Upper lobe of left lung (tissue), 4 donors: ENCODE measurements at regions not wholly inside any gene's neighbourhood (a gene's known extent, or its start where the extent isn't known, plus 50 kb on each side); places are given as distances from the start of the nearest gene placed in this dataset.

Source experiments
- CTCF ChIP-seq, 6 experiments: fragments of 450-650 bp in 4 of 6; fragments of 200-600 bp in 2 of 6; sonication (generic) in 2 of 6; IDR thresholded peaks; one replicate each; pipeline ENCODE4 v1.5.1; 2016 to 2019; ENCODE audit warnings: antibody characterized with exemption in 6 of 6
- EP300 ChIP-seq, 4 donors: sonication (generic); formaldehyde crosslinking; IDR thresholded peaks; one replicate each; pipeline ENCODE4 v1.5.1; 2017; ENCODE audit warnings: antibody characterized with exemption in 4 of 4, control low read depth in 2 of 4
- POLR2A ChIP-seq, 4 donors: fragments of 450-650 bp; IDR thresholded peaks; one replicate each; pipeline ENCODE4 v1.5.1; 2016 to 2017; ENCODE audit warnings: antibody characterized with exemption in 4 of 4, mild to moderate bottlenecking in 2 of 4
- POLR2AphosphoS5 ChIP-seq, 2 donors: sonication (generic); formaldehyde crosslinking; IDR thresholded peaks; one replicate each; pipeline ENCODE4 v1.5.1; 2017; ENCODE audit warnings: antibody characterized with exemption in 2 of 2

GRCh38 chr1:219329578-219329977, 155.9 kb downstream of the LYPLAL1 start:
- TF ChIP-seq CTCF (IDR thresholded peaks at IDR 0.05) (no peak), POLR2AphosphoS5 (IDR thresholded peaks at IDR 0.05) (no peak), EP300 (IDR thresholded peaks at IDR 0.05) (no peak), POLR2A (IDR thresholded peaks at IDR 0.05) (no peak)
